GM18951 (cell line): ENCODE measurements at regions not wholly inside any gene's neighbourhood (a gene's known extent, or its start where the extent isn't known, plus 50 kb on each side); places are given as distances from the start of the nearest gene placed in this dataset.

Experiments
- POLR2A ChIP-seq: IDR thresholded peaks from 4 replicates; pipeline ENCODE4 v1.6.1; 2011; ENCODE audit warnings: mild to moderate bottlenecking; ENCODE audit not compliant: insufficient read length, insufficient read depth; ENCODE audit errors: extremely low read depth
- in situ Hi-C: fragments of 300-500 bp; cut with MboI; formaldehyde crosslinking; loops from one replicate; pipeline ENCODE4 v1.12.0; 2022; ENCODE audit warnings: low sequenced_read_pairs, mixed read lengths, inconsistent platforms; ENCODE audit not compliant: unreplicated experiment

DNA sequence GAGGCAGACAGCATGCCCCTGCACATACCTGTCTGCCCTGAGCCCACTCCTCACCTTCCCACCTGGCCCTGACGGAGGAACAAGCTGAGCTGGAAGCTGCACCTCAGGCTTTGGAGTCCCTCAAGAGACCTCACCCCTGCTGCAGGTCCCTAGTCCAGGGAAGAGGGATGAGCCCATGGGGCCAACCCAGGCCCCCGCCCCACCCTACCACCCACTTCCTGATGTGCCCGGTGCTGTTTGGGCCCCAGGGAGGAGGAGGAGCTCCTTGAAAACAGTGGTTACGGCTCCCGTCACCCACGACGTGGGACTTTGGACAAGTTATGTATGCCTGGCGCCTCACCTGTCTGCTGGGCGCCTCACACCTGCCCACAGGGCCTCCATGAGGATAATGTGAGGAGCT is 250.2 kb downstream of the NPHP4 start:
- in situ Hi-C loops: no loop called here
- TF ChIP-seq POLR2A: no peak

DNA sequence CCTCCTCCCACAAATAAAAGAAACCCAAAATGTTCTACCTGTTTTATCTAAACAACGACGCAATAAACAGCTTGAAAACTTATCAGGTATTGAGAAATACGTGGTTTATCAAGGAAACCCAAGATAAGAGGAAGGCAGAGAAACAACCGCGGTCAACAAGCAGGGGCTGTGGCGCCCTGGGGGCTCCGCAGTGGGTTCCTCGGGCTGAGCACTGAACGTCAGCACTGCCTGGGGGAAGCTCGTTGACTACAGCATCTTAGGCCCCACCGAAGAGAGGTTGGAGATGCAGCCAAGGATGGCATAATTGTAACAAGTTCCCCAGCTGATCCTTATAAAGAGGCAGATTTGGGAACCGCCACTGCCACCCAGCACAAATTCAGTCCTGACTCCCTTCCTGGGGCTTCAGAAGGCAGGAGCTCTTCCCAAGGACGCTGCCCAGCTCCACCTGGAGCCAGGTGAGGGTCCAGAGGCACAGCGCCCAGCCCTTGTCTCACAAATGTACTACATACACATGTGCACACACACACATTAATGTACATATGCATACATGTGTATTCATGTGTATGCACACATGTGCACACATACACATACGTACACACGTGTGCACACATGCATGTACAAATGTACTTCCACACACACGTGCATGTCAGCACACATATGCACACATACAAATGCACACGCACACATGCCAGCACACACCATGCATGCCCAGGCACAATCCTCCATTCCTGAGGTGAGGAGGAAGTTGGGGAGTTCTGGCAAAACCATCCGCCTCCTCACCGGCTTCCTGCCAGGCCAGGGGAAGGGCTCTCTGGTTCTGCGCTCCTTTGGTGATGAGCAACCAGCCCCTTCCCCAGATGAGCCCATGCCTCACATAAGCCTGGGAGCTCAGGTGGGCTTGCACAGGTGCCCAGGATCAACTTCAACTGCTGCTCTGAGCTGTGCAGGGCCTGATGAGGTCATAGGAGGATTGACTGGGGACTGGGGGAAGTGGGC is 251.1 kb downstream of the NPHP4 start:
- in situ Hi-C loops: no loop called here
- TF ChIP-seq POLR2A: no peak

DNA sequence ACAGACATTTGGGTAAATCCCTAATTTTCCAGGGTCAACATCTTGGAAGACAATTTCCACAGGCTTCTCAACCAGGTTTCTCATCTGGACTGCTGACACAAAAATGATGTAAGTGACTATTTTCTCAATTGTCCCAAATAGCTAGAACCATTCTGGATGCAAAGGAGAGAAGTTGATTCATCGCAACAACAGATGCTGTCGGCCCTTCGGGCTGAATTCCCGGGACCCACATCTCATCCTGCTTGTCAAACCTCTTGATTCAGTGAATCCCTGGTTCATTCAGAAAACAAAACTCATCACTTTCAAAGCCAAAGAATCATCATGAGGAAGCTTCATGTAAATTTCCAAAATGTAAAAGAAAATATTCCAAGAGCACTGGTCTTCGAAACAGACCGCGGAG is 251.8 kb downstream of the NPHP4 start:
- TF ChIP-seq POLR2A: no peak
- in situ Hi-C loops: no loop called here

DNA sequence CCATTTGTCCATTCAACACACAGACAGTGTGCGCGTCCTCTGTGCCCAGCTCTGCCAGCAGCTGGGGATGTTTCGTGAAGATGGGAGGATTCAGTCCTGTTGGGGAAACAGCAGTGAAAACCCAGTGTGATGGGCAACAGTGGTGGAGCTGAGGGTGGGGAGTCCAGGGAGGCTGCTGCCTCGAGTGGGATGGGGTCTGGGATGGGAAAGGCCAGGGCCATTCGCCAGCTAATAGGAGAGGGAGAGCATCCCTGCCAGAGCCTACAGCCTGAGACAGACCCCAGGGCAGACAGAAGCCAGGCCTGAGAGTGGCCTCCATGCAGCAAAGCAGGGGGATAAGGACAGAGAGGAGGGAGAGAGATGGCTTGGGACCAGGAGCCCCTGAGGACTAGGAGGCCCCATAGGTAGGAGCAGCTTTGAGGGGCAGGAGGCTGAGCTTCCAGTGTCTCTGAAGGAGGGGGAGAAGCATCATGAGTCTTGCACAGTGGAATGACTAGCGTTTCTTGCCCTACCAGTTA is 252.6 kb downstream of the NPHP4 start:
- in situ Hi-C loops: no loop called here
- no peak for TF ChIP-seq POLR2A

DNA sequence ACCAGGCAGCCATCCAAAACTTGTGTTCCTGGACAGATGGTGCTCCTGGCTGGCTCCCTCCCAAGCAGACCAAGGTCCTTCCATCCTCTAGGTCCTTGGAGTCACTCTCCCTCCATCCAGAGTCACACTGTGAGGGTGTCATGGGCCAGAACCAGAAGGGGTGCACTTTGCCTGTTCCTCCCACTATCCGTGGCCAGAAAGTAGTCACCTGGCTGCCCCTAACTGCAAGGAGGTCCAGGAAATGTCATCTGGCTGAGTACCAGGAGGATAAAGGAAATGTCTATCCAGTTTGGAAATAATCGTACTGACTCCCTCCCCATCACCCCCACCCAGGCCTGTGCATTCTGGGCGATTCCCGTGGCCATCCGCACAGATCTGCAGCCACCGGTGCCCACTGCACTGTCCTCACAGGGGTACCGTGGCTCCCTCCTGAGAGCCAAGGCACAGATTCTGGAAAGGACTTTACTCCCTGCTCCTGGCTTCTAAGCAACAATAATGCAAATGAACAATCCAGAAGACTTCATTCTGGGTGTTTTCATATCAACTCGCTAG is 253.2 kb downstream of the NPHP4 start:
- in situ Hi-C loops: no loop called here
- TF ChIP-seq POLR2A: no peak

DNA sequence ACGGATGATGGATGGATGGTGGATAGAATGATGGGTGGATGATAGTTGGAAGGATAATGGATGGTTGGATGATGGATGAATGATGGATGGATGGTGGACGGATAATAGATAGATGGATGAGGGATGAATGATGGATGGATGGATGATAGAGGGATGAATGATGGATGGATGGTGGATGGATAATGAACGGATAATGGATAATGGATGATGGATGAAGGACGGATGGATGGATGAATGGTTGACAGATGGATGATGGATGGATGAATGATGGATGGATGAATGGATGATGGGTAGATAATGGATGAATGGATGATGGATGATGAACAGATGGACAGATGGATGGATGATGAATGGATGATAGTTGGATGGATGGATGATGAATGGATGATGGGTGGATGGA is 255.1 kb downstream of the NPHP4 start:
- TF ChIP-seq POLR2A: no peak
- in situ Hi-C loops: no loop called here

DNA sequence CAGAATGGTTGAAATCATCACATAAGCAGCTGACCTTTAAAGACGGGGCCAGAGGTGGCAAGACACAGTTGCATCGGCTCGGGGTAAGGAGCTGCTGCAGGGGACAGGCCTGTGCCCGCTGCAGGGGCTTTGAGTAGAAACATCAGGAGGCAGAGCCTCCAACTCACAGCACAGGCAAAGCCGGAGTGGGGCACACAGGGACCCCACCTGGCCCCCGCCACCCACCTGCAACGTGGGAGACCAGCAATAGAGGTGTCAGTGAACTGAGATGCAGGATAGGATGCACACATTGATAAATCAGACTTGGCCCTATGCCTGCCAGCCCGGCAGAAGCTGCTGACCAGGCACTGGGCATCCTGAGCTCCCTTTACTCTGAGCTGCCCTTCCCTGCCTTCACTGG is 257.2 kb downstream of the NPHP4 start:
- in situ Hi-C loops: no loop called here

DNA sequence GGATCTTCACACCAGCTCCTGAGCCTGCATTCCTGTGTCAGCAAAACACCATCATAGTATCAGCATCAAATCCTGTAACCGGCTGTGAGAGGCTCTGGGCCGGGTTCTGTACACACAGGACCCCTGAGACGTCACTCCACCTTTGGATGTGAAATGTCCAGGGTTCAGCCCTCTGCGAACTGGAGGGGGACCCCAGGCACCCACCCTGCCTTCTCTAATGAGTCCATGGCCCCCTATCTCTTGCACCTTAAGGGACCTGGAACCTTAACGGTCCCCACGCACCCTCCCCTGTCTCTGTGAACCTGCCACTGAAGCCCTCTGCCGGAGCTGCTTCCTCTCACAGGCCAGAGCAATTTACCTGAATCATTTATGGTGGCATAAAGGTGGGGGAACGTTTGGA is 257.8 kb downstream of the NPHP4 start:
- in situ Hi-C loops: no loop called here
- TF ChIP-seq POLR2A: no peak

More for the DNA sequence above, 257.2 kb downstream of the NPHP4 start:
- no peak for TF ChIP-seq POLR2A

DNA sequence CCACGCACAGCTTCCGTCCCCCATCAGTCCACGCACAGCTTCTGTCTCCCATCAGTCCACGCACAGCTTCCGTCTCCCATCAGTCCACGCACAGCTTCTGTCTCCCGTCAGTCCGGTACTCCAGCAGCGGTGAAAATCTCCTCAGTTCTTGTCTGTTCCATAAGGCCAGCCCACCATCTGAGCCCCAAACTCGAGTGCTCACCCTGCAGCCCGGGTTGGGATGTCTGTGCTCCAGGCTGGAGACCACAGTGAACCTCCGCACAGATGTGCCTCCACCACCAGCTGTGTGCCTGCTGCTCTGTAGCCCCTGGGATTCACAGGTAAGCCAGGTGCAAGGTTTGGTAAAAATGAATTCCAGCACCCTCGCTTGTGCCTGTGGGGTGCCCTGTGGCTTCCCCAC is 258.6 kb downstream of the NPHP4 start:
- TF ChIP-seq POLR2A: no peak
- in situ Hi-C loops: no loop called here

DNA sequence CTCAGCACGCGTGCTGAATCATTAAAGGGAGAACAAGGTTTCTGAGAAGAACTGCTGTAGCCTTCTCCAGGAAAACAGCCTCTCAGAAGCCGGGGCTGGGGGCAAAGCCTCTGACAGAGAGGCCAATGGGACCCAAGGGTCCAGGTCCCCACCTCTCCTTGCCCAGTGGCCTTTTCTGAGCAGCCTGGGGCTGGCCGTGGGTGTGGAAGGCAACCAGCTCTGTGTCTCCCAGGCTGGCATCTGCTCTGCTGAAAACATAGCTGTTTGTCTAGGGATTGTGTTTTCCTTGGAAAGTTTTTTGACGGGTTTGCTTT is 261.2 kb downstream of the NPHP4 start:
- no peak for TF ChIP-seq POLR2A
- in situ Hi-C loops: no loop called here

DNA sequence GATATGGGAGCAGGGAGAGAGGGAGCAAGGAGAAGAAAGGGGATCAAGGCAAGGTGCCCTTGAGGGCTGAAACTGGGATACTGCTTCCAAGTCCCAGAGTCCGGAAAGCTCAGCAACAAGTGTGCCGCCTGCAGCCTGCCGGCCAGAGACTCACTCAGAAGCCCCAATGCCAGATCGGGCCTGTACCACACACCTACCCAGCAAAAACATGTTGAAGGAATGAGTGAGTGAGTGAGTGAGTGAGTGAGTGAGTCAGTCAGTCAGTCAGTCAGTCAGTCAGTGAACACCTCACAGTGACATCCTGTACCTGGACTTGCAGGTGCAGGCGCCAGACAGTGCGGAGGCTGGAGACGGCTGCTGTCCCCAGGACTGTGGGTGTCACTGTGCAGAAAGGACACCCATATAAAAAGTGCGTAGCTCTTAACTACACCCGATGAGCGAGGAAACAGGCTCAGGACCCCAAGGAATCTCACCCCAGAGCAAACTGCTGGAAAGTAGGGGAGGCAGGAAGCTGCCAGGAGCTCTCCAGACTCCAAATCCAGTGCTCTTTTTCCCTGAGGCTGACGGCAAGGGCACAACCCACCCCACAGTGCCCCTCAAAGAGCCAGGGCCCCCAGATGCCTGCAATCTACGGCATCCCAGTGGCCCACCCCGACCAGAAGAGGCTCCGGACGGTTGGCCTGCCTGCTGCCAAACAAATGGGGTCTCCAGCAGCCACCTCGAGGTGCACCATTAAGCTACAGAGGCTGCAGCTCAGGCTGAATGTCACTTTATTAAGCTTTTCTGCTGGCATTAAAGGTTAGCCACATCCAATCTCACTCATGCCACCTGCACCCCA is 261.7 kb downstream of the NPHP4 start:
- TF ChIP-seq POLR2A: no peak
- in situ Hi-C loops: no loop called here

DNA sequence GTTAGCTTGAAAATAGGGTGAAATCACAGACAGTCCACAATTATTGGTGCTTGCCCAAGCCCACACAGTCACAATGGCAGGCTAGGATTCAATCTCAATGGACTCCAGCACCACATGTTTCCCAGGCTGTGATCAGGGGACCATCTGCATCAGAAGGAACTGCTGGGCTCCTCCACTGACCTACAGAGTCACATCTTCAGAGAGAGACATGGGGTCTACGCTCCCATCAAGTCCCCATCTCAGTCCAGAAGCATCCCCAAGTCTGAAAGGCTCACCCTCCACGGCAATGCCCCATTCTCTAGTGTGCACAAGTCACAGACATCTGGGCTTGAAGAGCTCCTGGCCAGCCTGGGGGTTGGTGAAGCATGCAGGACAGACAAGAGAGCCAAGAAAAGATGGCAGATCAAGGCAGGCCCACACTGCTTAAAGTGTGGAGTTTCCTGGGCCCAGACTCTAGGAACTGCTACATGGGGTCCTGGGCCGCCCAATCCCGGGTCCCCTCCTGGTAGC is 262.5 kb downstream of the NPHP4 start:
- in situ Hi-C loops: no loop called here
- TF ChIP-seq POLR2A: no peak
